ENCODE measurements at regions not wholly inside any gene's neighbourhood (a gene's known extent, or its start where the extent isn't known, plus 50 kb on each side); places are given as distances from the start of the nearest gene placed in this dataset.

DNA sequence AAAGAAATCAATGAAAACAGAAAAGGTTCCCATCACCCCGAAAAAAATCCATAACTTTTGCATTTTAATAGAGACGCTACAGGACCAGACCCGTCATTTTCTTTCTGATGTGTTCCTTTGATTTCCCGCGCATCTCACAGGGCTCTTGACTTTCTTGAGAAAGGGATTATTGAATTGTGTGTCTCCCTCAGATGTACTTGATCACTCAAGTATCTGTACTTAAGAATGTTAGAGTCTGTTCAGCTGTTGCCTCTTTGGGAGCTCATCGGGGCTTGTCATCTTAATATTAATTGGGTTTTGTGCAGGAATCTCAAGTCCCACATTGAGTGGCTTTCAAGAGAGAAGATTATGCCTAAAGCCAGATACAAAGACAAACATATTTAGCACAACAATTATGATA lies 606.4 kb upstream of the SALL1 start:
- no peak for DNase-seq (ENCODE audit: low spot score in 2 of 2)
- no peaks in the 10 kb centered on the region for H3K36me3 Mint-ChIP-seq
- no peak overlapping the region for H3K27ac Mint-ChIP-seq
- H3K4me1 Mint-ChIP-seq, result no peaks in the 10 kb centered on the region
- no peak overlapping the region for H3K4me3 Mint-ChIP-seq
- H3K9me3 Mint-ChIP-seq, result peaks cover 5% of the 10 kb centered on the region
- ATAC-seq, result no peak

DNA sequence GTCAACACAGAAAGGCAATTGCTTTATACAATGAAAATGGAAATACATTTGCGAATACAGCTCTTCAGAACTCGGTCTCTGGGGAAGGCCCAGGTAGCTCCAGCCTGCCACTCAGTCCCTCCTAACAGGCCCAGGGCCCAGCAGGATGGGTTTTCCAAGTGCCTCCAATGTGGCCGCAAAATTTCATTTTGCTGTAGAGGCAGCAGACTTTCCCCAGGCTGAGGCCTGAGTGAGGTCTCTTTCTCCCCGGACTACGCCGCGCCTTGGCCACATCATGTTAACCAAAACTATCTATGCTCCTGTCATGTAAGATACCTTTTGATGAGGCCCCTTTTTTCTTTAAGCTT lies 606.0 kb upstream of the SALL1 start:
- DNase-seq (ENCODE audit: low spot score in 2 of 2) (no peak), ATAC-seq (no peak)
- Mint-ChIP-seq H3K27ac (no peak overlapping the region), H3K36me3 (no peaks in the 10 kb centered on the region), H3K4me3 (no peak overlapping the region), H3K9me3 (peaks cover 5% of the 10 kb centered on the region), H3K4me1 (no peaks in the 10 kb centered on the region)

DNA sequence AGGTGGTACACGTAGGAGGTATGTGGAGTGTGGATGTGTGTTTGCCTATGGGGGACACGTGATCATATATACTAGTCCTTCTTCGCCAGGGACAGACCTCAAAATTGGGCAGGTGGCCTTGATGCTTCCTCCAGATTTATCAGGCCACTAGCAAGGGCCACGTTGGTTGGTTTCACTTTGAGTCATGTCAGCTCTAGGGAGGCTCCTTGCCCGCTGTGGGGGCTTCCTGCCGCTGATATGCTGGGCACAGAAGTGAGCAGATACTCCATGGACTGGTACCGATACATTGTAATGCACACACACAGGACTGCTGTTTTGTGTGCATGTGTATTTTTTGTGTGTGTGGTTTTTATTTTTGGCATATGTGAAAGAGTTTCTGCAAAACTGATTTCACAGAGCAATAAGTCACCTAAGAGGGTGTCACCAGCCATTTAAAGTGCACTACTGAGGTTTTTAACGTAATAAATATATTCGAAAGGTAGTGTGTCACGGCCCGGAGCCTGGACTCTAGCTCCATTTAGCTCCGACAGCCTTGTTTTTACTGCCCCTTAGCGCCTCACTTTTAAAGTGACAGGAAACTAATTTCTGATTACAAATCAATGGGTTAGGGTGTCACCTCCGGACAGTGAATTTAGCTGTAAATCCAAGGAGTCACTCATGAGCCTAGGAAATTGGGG lies 605.5 kb upstream of the SALL1 start:
- ATAC-seq (no peak), DNase-seq (ENCODE audit: low spot score in 2 of 2) (no peak)
- H3K4me3 Mint-ChIP-seq, result no peak overlapping the region
- peaks cover 3% of the 10 kb centered on the region for H3K9me3 Mint-ChIP-seq
- H3K27ac Mint-ChIP-seq, result no peak overlapping the region
- H3K36me3 Mint-ChIP-seq, result no peaks in the 10 kb centered on the region
- no peaks in the 10 kb centered on the region for H3K4me1 Mint-ChIP-seq

DNA sequence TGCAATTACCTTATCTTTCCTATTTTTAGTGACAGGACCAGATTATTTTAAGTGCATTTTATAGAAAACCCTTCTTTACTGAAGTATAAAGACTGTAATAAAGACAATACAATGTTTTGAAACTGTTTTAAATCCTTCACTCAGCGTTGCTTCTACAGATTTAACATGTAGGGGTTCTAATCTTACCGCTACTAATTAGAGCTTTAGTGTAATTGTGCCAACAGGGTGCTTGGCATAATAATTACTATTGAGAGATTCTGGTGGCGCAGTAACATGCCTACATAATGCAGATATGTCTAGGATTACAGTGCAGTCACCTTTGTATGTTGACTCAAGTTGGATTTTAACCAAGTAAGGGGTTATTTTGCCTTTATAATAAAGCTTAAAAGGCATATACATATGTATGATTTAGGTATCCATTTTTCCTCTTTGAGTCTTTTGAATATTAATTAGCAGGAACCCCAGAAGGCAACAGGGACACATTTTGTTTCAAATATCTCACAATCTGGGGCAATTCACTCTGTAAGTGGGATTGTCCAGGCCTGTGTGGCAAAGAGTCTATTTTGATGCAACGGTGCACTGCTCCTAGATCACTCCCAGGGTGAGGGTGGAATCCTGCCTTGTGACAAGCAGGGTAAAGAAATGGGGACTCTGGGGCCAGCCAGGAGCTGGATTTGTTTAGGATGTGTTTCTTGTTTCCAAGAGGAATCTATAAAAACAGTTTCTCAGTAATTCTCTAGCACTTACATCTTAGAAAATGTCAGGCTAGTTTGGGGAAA lies 604.7 kb upstream of the SALL1 start:
- H3K27ac Mint-ChIP-seq, result no peak overlapping the region
- H3K4me3 Mint-ChIP-seq, result no peak overlapping the region
- H3K36me3 Mint-ChIP-seq, result no peaks in the 10 kb centered on the region
- ATAC-seq, result no peak
- no peak for DNase-seq (ENCODE audit: low spot score in 2 of 2)
- peaks cover 3% of the 10 kb centered on the region for H3K9me3 Mint-ChIP-seq
- H3K4me1 Mint-ChIP-seq, result no peaks in the 10 kb centered on the region

DNA sequence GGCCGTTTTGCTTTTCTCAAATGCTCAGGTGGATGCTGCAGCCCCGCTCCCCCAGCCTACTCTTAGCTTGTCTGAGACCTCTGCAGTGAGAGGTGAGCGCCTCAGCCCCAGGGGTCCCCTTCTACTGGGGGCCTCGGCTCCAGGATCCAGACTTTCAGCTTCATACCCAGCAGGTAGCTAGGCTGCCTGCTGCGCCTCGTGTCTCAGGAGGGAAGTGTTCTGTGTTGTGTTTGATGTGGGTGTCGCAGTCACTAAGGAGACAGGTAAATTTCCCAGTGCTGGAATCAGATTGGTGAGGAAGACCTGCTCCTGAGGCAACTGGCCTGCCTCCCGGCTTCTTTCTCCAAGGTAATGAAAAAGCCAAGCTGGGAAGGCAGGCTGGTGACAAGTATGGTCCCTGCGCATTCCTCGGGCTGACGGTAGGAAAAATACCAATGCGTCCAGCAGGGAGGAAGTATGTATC lies 604.0 kb upstream of the SALL1 start:
- no peaks in the 10 kb centered on the region for H3K4me1 Mint-ChIP-seq
- DNase-seq (ENCODE audit: low spot score in 2 of 2) (no peak), ATAC-seq (no peak)
- peaks cover 3% of the 10 kb centered on the region for H3K9me3 Mint-ChIP-seq
- H3K4me3 Mint-ChIP-seq, result no peak overlapping the region
- no peak overlapping the region for H3K27ac Mint-ChIP-seq
- no peaks in the 10 kb centered on the region for H3K36me3 Mint-ChIP-seq

DNA sequence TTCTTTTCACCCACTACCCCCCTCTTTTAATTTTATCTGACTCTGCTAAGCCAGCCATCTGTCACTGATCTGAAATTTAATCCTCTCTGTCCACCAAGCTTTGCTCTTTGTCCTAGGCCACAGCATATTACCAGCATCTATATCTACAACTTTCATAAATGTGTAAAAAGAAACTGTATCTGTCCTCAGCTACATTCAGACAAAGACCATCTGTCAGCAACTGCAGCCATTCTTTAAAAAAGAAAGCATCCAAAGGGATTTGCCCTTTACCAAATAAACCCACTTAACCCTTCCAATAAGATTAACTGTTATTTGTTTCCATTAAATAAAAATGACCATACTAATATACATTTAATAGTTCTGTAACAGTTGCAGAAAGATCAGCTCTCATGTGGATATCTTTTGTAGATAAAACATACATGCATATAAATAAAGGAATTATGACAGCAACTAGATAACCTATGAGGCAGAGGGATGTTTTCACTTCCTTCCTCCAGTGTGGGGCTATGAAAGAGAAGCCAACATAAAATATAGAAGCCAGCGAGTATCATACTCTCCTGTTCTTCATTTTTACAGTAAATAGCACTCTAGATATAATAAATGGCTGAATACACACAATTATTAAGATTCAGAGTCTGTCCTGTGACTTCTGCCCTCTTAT lies 602.5 kb upstream of the SALL1 start:
- Mint-ChIP-seq H3K4me3 (no peak overlapping the region), H3K9me3 (peaks cover 3% of the 10 kb centered on the region), H3K36me3 (no peaks in the 10 kb centered on the region), H3K4me1 (no peaks in the 10 kb centered on the region), H3K27ac (no peak overlapping the region)
- ATAC-seq, result no peak
- no peak for DNase-seq (ENCODE audit: low spot score in 2 of 2)

DNA sequence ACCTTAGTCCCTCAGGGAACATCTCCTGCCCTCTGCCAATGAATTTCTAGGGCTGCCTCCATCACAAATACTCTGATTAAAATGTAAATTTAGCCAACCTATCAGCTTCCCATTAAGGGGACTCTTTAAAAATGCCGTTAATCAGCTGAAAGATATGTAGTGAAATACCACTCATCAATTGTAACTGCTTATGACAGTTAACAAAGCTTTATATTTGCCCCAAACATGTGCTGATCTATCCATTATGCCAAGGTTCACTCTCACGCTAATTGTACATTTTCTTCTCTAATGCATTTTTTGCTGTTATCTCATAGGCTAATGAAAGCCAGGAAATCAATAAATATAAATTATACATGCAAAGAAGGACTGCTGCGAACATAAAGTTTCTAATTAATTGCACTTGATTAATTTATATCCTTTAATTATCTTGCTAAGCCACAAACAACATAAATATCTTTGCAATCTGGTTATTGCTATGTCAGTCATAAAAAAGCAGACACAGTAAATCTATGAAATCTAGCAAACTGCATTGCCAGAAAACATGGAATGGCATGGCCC lies 601.4 kb upstream of the SALL1 start:
- Mint-ChIP-seq H3K36me3 (no peaks in the 10 kb centered on the region), H3K27ac (no peak overlapping the region), H3K4me3 (no peak overlapping the region), H3K9me3 (peaks cover 3% of the 10 kb centered on the region), H3K4me1 (no peaks in the 10 kb centered on the region)
- ATAC-seq (no peak), DNase-seq (ENCODE audit: low spot score in 2 of 2) (no peak)

DNA sequence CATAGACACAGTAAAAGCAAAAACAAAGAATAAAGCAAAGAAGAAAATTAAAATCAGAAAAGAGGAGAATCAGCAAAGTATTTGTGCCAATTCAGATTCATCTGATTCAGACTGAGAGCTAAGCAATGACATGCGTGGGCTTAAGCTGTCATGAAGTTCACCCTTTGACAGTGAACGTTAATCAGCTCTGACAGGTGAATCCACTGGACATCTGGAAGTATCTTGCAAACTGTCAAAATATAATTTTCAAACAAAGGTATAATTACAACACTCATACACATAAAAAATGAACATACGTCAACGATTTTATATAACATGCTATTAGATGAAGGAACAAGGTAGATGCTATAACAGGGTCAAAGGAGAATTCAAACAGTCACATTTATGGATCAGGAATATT lies 596.3 kb upstream of the SALL1 start:
- H3K4me1 Mint-ChIP-seq, result no peaks in the 10 kb centered on the region
- ATAC-seq (no peak), DNase-seq (ENCODE audit: low spot score in 2 of 2) (no peak)
- no peaks in the 10 kb centered on the region for H3K36me3 Mint-ChIP-seq
- no peak overlapping the region for H3K4me3 Mint-ChIP-seq
- no peak overlapping the region for H3K27ac Mint-ChIP-seq
- peaks cover 9% of the 10 kb centered on the region for H3K9me3 Mint-ChIP-seq

DNA sequence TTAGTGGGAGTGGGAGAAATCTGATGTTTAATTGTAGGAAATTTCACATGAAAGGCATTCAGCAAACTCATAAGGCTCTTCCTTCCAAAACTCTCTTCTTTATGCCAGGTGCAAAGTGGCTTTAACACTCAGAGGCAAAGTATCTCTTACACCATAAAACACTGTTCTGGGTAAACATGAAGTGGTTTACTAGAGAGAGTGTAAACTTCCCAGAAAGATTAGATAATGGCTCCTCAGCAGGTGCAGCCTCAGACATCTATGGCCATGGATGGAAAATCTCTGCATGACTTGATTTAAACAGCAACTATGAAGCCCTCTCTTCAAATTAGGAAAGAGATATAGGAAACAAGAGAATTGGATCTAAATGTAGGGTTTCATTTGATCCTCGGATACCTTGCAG lies 583.1 kb upstream of the SALL1 start:
- peaks cover 4% of the 10 kb centered on the region for H3K9me3 Mint-ChIP-seq
- no peak overlapping the region for H3K4me3 Mint-ChIP-seq
- H3K36me3 Mint-ChIP-seq, result no peaks in the 10 kb centered on the region
- no peak for DNase-seq (ENCODE audit: low spot score in 2 of 2)
- no peak for ATAC-seq
- no peak overlapping the region for H3K27ac Mint-ChIP-seq
- H3K4me1 Mint-ChIP-seq, result no peaks in the 10 kb centered on the region

DNA sequence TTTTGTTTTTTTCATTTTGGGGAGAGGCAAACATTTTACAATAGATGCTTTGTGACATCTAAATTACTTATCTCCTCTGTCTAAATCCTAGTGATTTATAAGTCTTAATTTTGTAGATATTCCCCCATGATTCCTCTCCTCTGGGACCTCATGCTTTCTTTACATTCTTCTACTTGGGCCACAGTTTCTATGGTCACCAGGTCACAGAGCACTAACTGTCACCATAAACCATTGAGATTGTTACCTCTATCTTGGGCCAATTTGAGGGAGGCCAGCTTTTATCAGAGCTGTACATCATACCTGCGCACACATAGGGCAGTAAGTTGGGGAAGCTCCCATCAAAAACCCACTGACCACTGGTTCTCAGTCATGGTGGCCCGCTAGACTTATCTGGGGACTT lies 582.1 kb upstream of the SALL1 start:
- Mint-ChIP-seq H3K9me3 (peaks cover 4% of the 10 kb centered on the region), H3K4me1 (no peaks in the 10 kb centered on the region), H3K4me3 (no peak overlapping the region), H3K36me3 (no peaks in the 10 kb centered on the region), H3K27ac (no peak overlapping the region)
- DNase-seq (ENCODE audit: low spot score in 2 of 2) (no peak), ATAC-seq (no peak)

DNA sequence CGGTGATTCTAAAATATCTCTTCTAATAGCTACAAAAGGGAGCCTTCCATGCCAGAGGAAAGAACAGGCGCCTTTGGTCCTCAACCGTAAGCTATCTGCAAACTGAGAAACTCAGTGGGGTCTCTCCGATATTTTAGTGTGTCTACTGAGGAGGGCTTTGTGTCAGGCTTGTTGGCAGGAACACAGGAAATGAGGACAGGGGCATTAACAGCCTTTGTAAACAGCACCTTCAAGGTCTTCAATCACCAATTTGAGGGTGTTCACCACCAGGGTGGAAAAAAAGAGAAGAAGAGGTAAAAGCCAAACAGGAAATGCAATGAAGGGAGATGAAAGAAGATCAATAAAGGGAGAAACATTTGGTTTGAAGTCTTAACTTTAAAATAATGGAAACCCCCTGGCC lies 580.1 kb upstream of the SALL1 start:
- Mint-ChIP-seq H3K4me3 (no peak overlapping the region), H3K9me3 (peaks cover 6% of the 10 kb centered on the region), H3K4me1 (no peaks in the 10 kb centered on the region), H3K27ac (no peak overlapping the region), H3K36me3 (no peaks in the 10 kb centered on the region)
- ATAC-seq (no peak), DNase-seq (ENCODE audit: low spot score in 2 of 2) (no peak)

DNA sequence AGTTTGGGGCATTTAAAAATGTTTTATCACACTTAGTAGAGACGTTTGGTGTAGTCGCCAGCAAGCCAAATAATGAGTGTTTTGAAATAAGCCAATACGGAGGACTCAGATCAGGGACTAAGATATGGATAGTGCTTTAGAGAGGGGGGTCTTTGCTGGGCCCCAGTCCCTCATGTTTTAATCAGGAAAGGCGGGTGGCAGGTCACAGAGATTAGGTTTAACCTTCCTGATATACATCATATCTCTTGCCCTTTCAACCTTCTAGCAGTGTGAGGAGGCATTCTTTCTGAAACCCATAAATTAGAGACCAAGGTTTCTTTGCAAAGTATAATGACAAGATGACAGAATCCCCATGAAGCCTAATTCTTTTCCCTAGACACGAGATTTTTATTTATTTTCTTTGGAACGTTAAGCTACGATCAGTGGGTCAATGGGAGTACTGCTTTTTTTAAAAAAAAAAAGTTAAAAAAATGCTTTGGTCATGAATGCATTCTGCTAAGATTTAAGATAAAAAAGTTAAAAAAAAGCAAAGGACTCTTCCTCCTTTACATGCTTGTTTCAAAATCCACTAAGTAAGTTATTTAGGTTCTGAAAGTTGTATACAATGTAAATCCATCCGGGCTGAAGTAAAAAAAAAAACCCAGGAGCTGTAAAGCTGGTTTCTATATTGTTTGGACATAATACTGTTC lies 572.1 kb upstream of the SALL1 start:
- peaks cover 22% of the 10 kb centered on the region for H3K9me3 Mint-ChIP-seq
- H3K27ac Mint-ChIP-seq, result no peak overlapping the region
- no peaks in the 10 kb centered on the region for H3K4me1 Mint-ChIP-seq
- ATAC-seq (no peak), DNase-seq (ENCODE audit: low spot score in 2 of 2) (no peak)
- no peaks in the 10 kb centered on the region for H3K36me3 Mint-ChIP-seq
- no peak overlapping the region for H3K4me3 Mint-ChIP-seq

DNA sequence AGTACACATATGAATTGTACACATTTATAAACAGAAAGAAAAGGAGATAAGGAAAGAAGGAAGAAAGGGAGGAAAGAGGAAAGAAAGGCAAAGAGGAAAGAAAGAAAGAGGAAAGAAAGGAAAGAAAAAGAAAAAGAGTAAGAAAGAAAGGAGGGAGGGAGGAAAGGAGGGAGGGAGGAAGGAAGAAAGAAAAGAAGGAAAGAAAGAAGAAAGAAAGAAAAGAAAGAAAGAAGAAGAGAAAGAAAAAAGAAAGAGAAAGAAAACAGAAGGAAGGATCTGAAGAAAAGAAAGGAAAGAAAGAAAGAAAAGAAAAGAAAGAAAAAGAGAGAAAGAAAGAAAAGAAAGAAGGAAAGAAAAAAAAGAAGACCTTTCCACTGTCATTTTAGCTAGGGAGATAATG lies 571.4 kb upstream of the SALL1 start:
- no peaks in the 10 kb centered on the region for H3K36me3 Mint-ChIP-seq
- ATAC-seq (no peak), DNase-seq (ENCODE audit: low spot score in 2 of 2) (no peak)
- no peak overlapping the region for H3K4me3 Mint-ChIP-seq
- H3K27ac Mint-ChIP-seq, result no peak overlapping the region
- peaks cover 22% of the 10 kb centered on the region for H3K9me3 Mint-ChIP-seq
- H3K4me1 Mint-ChIP-seq, result no peaks in the 10 kb centered on the region

DNA sequence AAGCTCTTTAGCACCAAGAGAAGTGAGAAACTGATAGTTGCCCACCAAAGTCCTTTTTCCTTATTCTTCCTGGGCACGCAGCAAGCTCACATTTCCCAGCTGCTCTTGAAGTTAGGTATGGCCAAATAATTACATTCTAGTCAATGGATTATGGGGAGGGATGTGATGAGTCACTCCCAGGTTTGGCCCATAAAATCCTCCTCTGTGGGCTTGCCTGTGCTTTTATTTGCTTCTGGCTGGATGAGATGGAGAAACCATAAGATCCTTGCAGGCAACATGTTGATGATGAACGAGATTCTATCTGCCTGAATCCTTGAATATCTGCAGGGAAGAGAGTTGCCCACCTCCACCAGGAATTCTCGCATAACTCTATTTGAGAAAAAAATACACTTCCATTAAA lies 568.3 kb upstream of the SALL1 start:
- DNase-seq (ENCODE audit: low spot score in 2 of 2) (no peak), ATAC-seq (no peak)
- no peaks in the 10 kb centered on the region for H3K4me1 Mint-ChIP-seq
- H3K36me3 Mint-ChIP-seq, result no peaks in the 10 kb centered on the region
- no peak overlapping the region for H3K27ac Mint-ChIP-seq
- H3K9me3 Mint-ChIP-seq, result peaks cover 18% of the 10 kb centered on the region
- no peak overlapping the region for H3K4me3 Mint-ChIP-seq

DNA sequence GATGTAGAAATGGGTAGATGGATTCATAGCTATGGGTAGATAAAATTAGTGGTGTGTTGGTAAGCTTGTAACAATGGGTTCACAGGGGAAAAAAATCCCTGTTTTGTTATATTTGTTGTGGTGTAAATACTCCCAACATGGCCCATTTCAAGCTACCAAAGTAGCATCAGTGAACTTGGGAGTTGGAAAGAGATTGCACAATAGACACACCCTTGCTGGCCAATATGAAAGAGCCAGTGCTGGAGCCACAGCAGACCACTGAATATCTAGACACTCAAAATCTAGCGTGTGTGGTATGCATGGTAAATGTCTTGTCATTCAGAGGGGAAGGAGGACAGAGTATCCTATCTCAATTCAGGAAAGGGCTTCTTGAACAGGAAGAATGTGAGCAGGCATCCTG lies 565.1 kb upstream of the SALL1 start:
- no peak for DNase-seq (ENCODE audit: low spot score in 2 of 2)
- H3K9me3 Mint-ChIP-seq, result peaks cover 13% of the 10 kb centered on the region
- no peak for ATAC-seq
- H3K36me3 Mint-ChIP-seq, result no peaks in the 10 kb centered on the region
- no peak overlapping the region for H3K4me3 Mint-ChIP-seq
- H3K4me1 Mint-ChIP-seq, result no peaks in the 10 kb centered on the region
- H3K27ac Mint-ChIP-seq, result no peak overlapping the region

Data from stimulated activated effector memory CD8-positive, alpha-beta T cell treated with anti-CD3 and anti-CD28 coated beads, Interleukin-12 subunit alpha, Interleukin-12 subunit beta, amount 100 ng/mL, for 72 hours (primary cell).